H1 (cell line): ENCODE measurements at regions not wholly inside any gene's neighbourhood (a gene's known extent, or its start where the extent isn't known, plus 50 kb on each side); places are given as distances from the start of the nearest gene placed in this dataset.

Source experiments
- CTCF ChIA-PET: fragments of 300-600 bp; sonication (Branson Sonifier 250); formaldehyde crosslinking; loops from one replicate; lab custom pipeline; 2021; ENCODE audit not compliant: partially characterized antibody; lab: Charles Lee
- POLR2A ChIA-PET: fragments of 300-600 bp; sonication (Branson Sonifier 250); formaldehyde crosslinking; loops from one replicate; lab custom pipeline; 2021; ENCODE audit warnings: inconsistent platforms; ENCODE audit not compliant: partially characterized antibody; lab: Charles Lee
- DNase-seq, 2 experiments: peaks; one replicate each; pipeline versions ENCODE4 v3.0.0 to v3.0.0-alpha.2; 2010 to 2022; ENCODE audit warnings: low spot score in 2 of 2, low read depth in 1 of 2, mixed read lengths in 1 of 2
- FAIRE-seq: peaks from 2 replicates; lab custom pipeline; 2011; peaks lifted over from hg19 to GRCh38; lab: Jason Lieb, UNC
- H2AFZ ChIP-seq: 2 replicates; pipeline ENCODE4 v1.8.1; 2012; ENCODE audit warnings: low read length, inconsistent platforms
- H2AK5ac ChIP-seq: 2 replicates; pipeline ENCODE4 v1.6.1; 2013; ENCODE audit warnings: low read depth, low read length
- H2BK120ac ChIP-seq: replicated peaks from 2 replicates; pipeline ENCODE3; 2013; ENCODE audit warnings: low read depth, low read length, inconsistent platforms
- H2BK12ac ChIP-seq: 2 replicates; pipeline ENCODE4 v1.6.1; 2013; ENCODE audit warnings: low read depth, low read length
- H2BK15ac ChIP-seq: 2 replicates; pipeline ENCODE4 v1.6.1; 2013; ENCODE audit warnings: low read length
- H2BK20ac ChIP-seq: 2 replicates; pipeline ENCODE4 v1.6.1; 2013; ENCODE audit warnings: low read length
- H2BK5ac ChIP-seq: 2 replicates; pipeline ENCODE4 v1.6.1; 2013; ENCODE audit warnings: low read depth, low read length
- H3K14ac ChIP-seq: 2 replicates; pipeline ENCODE4 v1.6.1; 2013; ENCODE audit warnings: inconsistent platforms; ENCODE audit not compliant: insufficient read length
- H3K18ac ChIP-seq: 2 replicates; pipeline ENCODE4 v1.6.1; 2013; ENCODE audit warnings: low read length; ENCODE audit errors: extremely low read depth
- H3K23ac ChIP-seq: 2 replicates; pipeline ENCODE4 v1.6.1; 2013; ENCODE audit warnings: inconsistent platforms; ENCODE audit not compliant: insufficient read length
- H3K23me2 ChIP-seq: 2 replicates; pipeline ENCODE4 v1.6.1; 2013; ENCODE audit warnings: low read depth, low read length
- H3K27ac ChIP-seq: 2 replicates; pipeline ENCODE4 v1.6.1; 2011; ENCODE audit warnings: low read depth, low read length, inconsistent platforms
- H3K27me3 ChIP-seq, 4 experiments: replicated peaks in 1 of 4; 1 replicate in 1 of 4; 2 replicates in 3 of 4; pipeline versions ENCODE4 v1.6.1 to v1.8.1; 2011 to 2013; ENCODE audit warnings: low read length in 3 of 4, mild to moderate bottlenecking in 3 of 4, inconsistent platforms in 2 of 4, mixed read lengths in 2 of 4, moderate library complexity in 1 of 4; ENCODE audit not compliant: control insufficient read depth in 3 of 4, insufficient read depth in 3 of 4; ENCODE audit errors: extremely low read depth in 1 of 4
- H3K36me3 ChIP-seq, 4 experiments: 2 replicates each; pipeline versions ENCODE4 v1.6.1 to v1.8.1; 2011 to 2013; ENCODE audit warnings: mild to moderate bottlenecking in 4 of 4, low read length in 3 of 4, moderate library complexity in 2 of 4, control low read depth in 1 of 4, inconsistent platforms in 1 of 4; ENCODE audit not compliant: insufficient read depth in 4 of 4, control insufficient read depth in 2 of 4
- H3K4ac ChIP-seq: replicated peaks from 2 replicates; pipeline ENCODE3; 2013; ENCODE audit warnings: low read length, low read depth, mixed read lengths, inconsistent platforms; ENCODE audit not compliant: insufficient read length
- H3K4me1 ChIP-seq, 4 experiments: replicated peaks in 1 of 4; 1 replicate in 1 of 4; 2 replicates in 3 of 4; pipeline versions ENCODE4 v1.6.1 to v1.8.1; 2011 to 2013; ENCODE audit warnings: low read length in 3 of 4, inconsistent platforms in 2 of 4, mixed read lengths in 1 of 4; ENCODE audit not compliant: insufficient read depth in 4 of 4, control insufficient read depth in 3 of 4
- H3K4me2 ChIP-seq, 2 experiments: 2 replicates each; pipeline versions ENCODE4 v1.6.1 to v1.8.1; 2011 to 2013; ENCODE audit warnings: low read depth in 2 of 2, low read length in 2 of 2, control low read depth in 1 of 2, inconsistent platforms in 1 of 2, mild to moderate bottlenecking in 1 of 2; ENCODE audit not compliant: insufficient read depth in 1 of 2
- H3K4me3 ChIP-seq, 4 experiments: fragments of 200-600, 300-600 bp in 1 of 4; sonication (generic), shearing (Covaris generic), sonication (Bioruptor Twin) in 1 of 4; 2 replicates each; pipeline versions ENCODE4 v1.5.1 to v1.8.1; 2011 to 2016; ENCODE audit warnings: low read length in 4 of 4, low read depth in 3 of 4, control low read depth in 2 of 4, inconsistent platforms in 2 of 4, mild to moderate bottlenecking in 2 of 4, mixed read lengths in 1 of 4, moderate library complexity in 1 of 4; ENCODE audit not compliant: insufficient read depth in 2 of 4; ENCODE audit errors: extremely low read depth in 1 of 4
- H3K56ac ChIP-seq: replicated peaks from 2 replicates; pipeline ENCODE3; 2013; ENCODE audit warnings: low read depth, mild to moderate bottlenecking, mixed read lengths, low read length, inconsistent platforms; ENCODE audit not compliant: insufficient read length
- H3K79me1 ChIP-seq: 2 replicates; pipeline ENCODE4 v1.6.1; 2013; ENCODE audit warnings: low read depth, low read length, control low read depth
- H3K79me2 ChIP-seq, 2 experiments: 2 replicates each; pipeline versions ENCODE4 v1.6.1 to v1.8.1; 2012 to 2013; ENCODE audit warnings: low read length in 2 of 2, mild to moderate bottlenecking in 2 of 2, inconsistent platforms in 1 of 2; ENCODE audit not compliant: insufficient read depth in 2 of 2, control insufficient read depth in 1 of 2
- H3K9ac ChIP-seq, 4 experiments: replicated peaks in 1 of 4; 1 replicate in 1 of 4; 2 replicates in 3 of 4; pipeline versions ENCODE4 v1.6.1 to v1.8.1; 2011 to 2013; ENCODE audit warnings: low read depth in 3 of 4, low read length in 3 of 4, control low read depth in 2 of 4, mild to moderate bottlenecking in 2 of 4, moderate library complexity in 2 of 4, inconsistent platforms in 1 of 4; ENCODE audit errors: extremely low read depth in 1 of 4
- H3K9me3 ChIP-seq, 2 experiments: 2 replicates each; pipeline versions ENCODE4 v1.6.1 to v1.8.1; 2012 to 2013; ENCODE audit warnings: mild to moderate bottlenecking in 2 of 2, moderate library complexity in 2 of 2, control low read depth in 1 of 2, inconsistent platforms in 1 of 2, low read depth in 1 of 2, low read length in 1 of 2, mixed read lengths in 1 of 2; ENCODE audit not compliant: insufficient read depth in 2 of 2
- H4K20me1 ChIP-seq, 2 experiments: replicated peaks in 1 of 2; 2 replicates each; pipeline versions ENCODE3 to v1.8.1; 2011 to 2013; ENCODE audit warnings: inconsistent platforms in 2 of 2, low read length in 2 of 2, mild to moderate bottlenecking in 1 of 2; ENCODE audit not compliant: insufficient read depth in 2 of 2, control insufficient read depth in 1 of 2
- H4K5ac ChIP-seq: 2 replicates; pipeline ENCODE4 v1.6.1; 2013; ENCODE audit warnings: low read length, low read depth, mixed read lengths, inconsistent platforms; ENCODE audit not compliant: insufficient read length
- H4K8ac ChIP-seq: 2 replicates; pipeline ENCODE4 v1.8.0; 2013; ENCODE audit warnings: mild to moderate bottlenecking, moderate library complexity, low read length, inconsistent platforms; ENCODE audit not compliant: insufficient read depth; ENCODE audit errors: extremely low read depth
- H4K91ac ChIP-seq: replicated peaks from 2 replicates; pipeline ENCODE3; 2013; ENCODE audit warnings: low read length, mixed read lengths, inconsistent platforms; ENCODE audit not compliant: insufficient read length
- EZH2 ChIP-seq: fragments of 200-600 bp; sonication (generic); IDR thresholded peaks from 2 replicates; pipeline ENCODE4 v1.7.1; 2012; ENCODE audit warnings: low read depth, mild to moderate bottlenecking, moderate library complexity, low read length, inconsistent platforms; ENCODE audit not compliant: severe bottlenecking
- KDM1A ChIP-seq: fragments of 200-600, 300-600 bp; sonication (generic); IDR thresholded peaks from 2 replicates; pipeline ENCODE4 v1.7.1; 2016; ENCODE audit warnings: mild to moderate bottlenecking, low read length, borderline replicate concordance
- KDM4A ChIP-seq: IDR thresholded peaks from one replicate; pipeline ENCODE4 v1.7.1; 2012; ENCODE audit warnings: low read depth, mild to moderate bottlenecking, moderate library complexity, low read length, inconsistent platforms; ENCODE audit not compliant: severe bottlenecking
- MAFK ChIP-seq: IDR thresholded peaks from 2 replicates; pipeline ENCODE4 v1.6.1; 2012; ENCODE audit warnings: low read depth, mild to moderate bottlenecking, improper control_type of control experiment, low read length
- POLR2AphosphoS5 ChIP-seq: IDR thresholded peaks from 2 replicates; pipeline ENCODE4 v1.6.1; 2011; ENCODE audit warnings: low read depth, low read length
- RNF2 ChIP-seq: fragments of 200-900, 300-1000 bp; sonication (generic); IDR thresholded peaks from 2 replicates; pipeline ENCODE4 v1.7.1; 2016; ENCODE audit warnings: borderline replicate concordance, low read depth, mild to moderate bottlenecking, antibody characterized with exemption, low read length; ENCODE audit not compliant: poor library complexity, severe bottlenecking; ENCODE audit errors: missing control alignments
- SP2 ChIP-seq: IDR thresholded peaks from 2 replicates; pipeline ENCODE4 v1.6.1; 2012; ENCODE audit warnings: mild to moderate bottlenecking, low read length, inconsistent platforms
- TCF12 ChIP-seq: IDR thresholded peaks from 2 replicates; pipeline ENCODE4 v1.6.1; 2011; ENCODE audit warnings: low read depth, mild to moderate bottlenecking, low read length
- WGBS, 2 experiments: shearing (Covaris generic) in 1 of 2; methylation state at CpG; one replicate each; pipeline versions ENCODE4 v1.1.6 to v1.1.7; 2013 to 2015; ENCODE audit warnings: low lambda C conversion rate in 2 of 2, mixed read lengths in 2 of 2, inconsistent platforms in 1 of 2, low coverage in 1 of 2, missing lambda C conversion rate in 1 of 2; ENCODE audit not compliant: insufficient replicate concordance in 2 of 2, insufficient coverage in 1 of 2, insufficient read length in 1 of 2; ENCODE audit errors: extremely low coverage in 1 of 2, missing lambda C conversion rate in 1 of 2; 5-methylcytosine and 5-hydroxymethylcytosine counted together
- TF ChIP-seq, protein P1 (sequence below), 3 experiments: IDR thresholded peaks; 1 replicate in 2 of 3; 2 replicates in 1 of 3; pipeline versions ENCODE4 v1.5.1 to v1.6.1; 2011; ENCODE audit warnings: low read length in 3 of 3, mild to moderate bottlenecking in 3 of 3, inconsistent platforms in 2 of 3, low read depth in 1 of 3, moderate library complexity in 1 of 3; ENCODE audit not compliant: insufficient read depth in 1 of 3; ENCODE audit errors: control extremely low read depth in 1 of 3

DNA sequence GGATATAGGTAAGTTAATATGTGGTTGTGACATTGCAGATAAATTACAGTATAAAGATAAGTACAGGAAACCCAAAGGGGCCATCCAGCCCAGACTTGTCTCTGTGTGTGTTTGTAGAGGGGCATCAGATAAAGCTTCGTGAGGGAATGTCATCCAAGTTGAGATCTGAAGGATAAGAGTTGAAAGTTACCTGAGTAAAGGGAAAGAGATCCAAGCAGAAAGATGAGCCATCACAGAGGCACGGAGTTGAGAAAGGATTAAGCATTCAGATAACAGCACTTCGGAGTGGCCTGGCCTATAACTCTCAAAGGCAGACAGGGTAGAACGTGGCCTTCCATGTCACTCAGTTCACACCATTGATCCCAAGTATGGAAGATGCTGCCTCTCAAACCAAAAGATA, 749.1 kb downstream of the ADGRL2 start:
- Histone ChIP-seq H3K9me3 (no peaks in the 10 kb centered on the region), H2BK12ac (no peak overlapping the region), H3K9ac (no peak overlapping the region), H4K5ac (no peak overlapping the region), H2BK5ac (no peak overlapping the region), H3K79me2 (no peaks in the 10 kb centered on the region), H2BK120ac (no peak overlapping the region), H3K4me3 (no peak overlapping the region), H4K8ac (no peak overlapping the region), H3K27ac (no peak overlapping the region), H3K23me2 (no peaks in the 10 kb centered on the region), H2AFZ (no peak overlapping the region), H3K23ac (no peak overlapping the region), H3K18ac (no peak overlapping the region), H3K36me3 (no peaks in the 10 kb centered on the region), H3K14ac (no peak overlapping the region), H3K27me3 (no peaks in the 10 kb centered on the region), H3K4me2 (no peak overlapping the region), H2AK5ac (no peak overlapping the region), H2BK20ac (no peak overlapping the region), H3K4me1 (no peaks in the 10 kb centered on the region), H3K4ac (no peak overlapping the region), H2BK15ac (no peak overlapping the region), H3K56ac (no peak overlapping the region), H4K20me1 (no peaks in the 10 kb centered on the region), H3K79me1 (no peaks in the 10 kb centered on the region), H4K91ac (no peak overlapping the region)
- POLR2A ChIA-PET, result no interaction called here
- CTCF ChIA-PET, result no interaction called here
- no peak for FAIRE-seq
- no peak for DNase-seq
- TF ChIP-seq MAFK, result no peak
- no peak for TF ChIP-seq SP2
- TF ChIP-seq, protein P1, sequence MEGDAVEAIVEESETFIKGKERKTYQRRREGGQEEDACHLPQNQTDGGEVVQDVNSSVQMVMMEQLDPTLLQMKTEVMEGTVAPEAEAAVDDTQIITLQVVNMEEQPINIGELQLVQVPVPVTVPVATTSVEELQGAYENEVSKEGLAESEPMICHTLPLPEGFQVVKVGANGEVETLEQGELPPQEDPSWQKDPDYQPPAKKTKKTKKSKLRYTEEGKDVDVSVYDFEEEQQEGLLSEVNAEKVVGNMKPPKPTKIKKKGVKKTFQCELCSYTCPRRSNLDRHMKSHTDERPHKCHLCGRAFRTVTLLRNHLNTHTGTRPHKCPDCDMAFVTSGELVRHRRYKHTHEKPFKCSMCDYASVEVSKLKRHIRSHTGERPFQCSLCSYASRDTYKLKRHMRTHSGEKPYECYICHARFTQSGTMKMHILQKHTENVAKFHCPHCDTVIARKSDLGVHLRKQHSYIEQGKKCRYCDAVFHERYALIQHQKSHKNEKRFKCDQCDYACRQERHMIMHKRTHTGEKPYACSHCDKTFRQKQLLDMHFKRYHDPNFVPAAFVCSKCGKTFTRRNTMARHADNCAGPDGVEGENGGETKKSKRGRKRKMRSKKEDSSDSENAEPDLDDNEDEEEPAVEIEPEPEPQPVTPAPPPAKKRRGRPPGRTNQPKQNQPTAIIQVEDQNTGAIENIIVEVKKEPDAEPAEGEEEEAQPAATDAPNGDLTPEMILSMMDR (IDR thresholded peaks at IDR 0.05; ENCODE audit: control extremely low read depth in 1 of 3, insufficient read depth in 1 of 3, low read depth in 1 of 3, low read length in 3 of 3), result no peak
- TF ChIP-seq EZH2, result no peak
- no peak for TF ChIP-seq RNF2
- TF ChIP-seq TCF12, result no peak
- no peak for TF ChIP-seq KDM1A
- TF ChIP-seq KDM4A, result no peak
- no peak for TF ChIP-seq POLR2AphosphoS5
- 90% methylated on average over 4 of the region's 4 CpGs; no CpG with 5 or more reads in 1 of the 2 experiments for WGBS, 2 experiments
